ENCODE measurements at regions not wholly inside any gene's neighbourhood (a gene's known extent, or its start where the extent isn't known, plus 50 kb on each side); places are given as distances from the start of the nearest gene placed in this dataset.

GRCh38 chr4:161291222-161291621, 872.6 kb downstream of the FSTL5 start:
- intact Hi-C loops (cut with micrococcal nuclease): no loop called here
- Histone ChIP-seq H3K4me3 (ENCODE audit: control extremely low read depth in 1 of 5, extremely low read depth in 1 of 5, insufficient read depth in 1 of 5, low read depth in 2 of 5, low read length in 4 of 5) (no peak overlapping the region), H3K36me3 (replicated peaks in 1 of 2; ENCODE audit: control extremely low read depth in 1 of 2, control insufficient read depth in 1 of 2, extremely low read depth in 1 of 2, insufficient read depth in 2 of 2, low read length in 1 of 2) (no peaks in the 10 kb centered on the region), H3K9me3 (ENCODE audit: control extremely low read depth in 1 of 3, control insufficient read depth in 2 of 3, insufficient read depth in 1 of 3, low read length in 2 of 3) (peaks cover 2 to 15% (median 4%) of the 10 kb centered on the region in 3 donors), H3K4me2 (replicated peaks; ENCODE audit: low read depth, low read length, poor library complexity, severe bottlenecking) (no peak overlapping the region), H2AFZ (ENCODE audit: insufficient read depth, low read depth, low read length, poor library complexity, severe bottlenecking) (no peak overlapping the region), H3K27ac (ENCODE audit: low read length in 2 of 2) (no peak overlapping the region), H3K79me2 (ENCODE audit: control insufficient read depth, insufficient read depth, low read length) (no peaks in the 10 kb centered on the region), H3K9ac (ENCODE audit: low read length) (no peak overlapping the region), H3K4me1 (ENCODE audit: control insufficient read depth in 2 of 2, insufficient read depth in 2 of 2, low read length in 2 of 2) (no peaks in the 10 kb centered on the region), H3K27me3 (replicated peaks in 1 of 4; ENCODE audit: control extremely low read depth in 1 of 4, control insufficient read depth in 3 of 4, insufficient read depth in 4 of 4, low read length in 3 of 4) (no peaks in the 10 kb centered on the region), H4K20me1 (ENCODE audit: control insufficient read depth, insufficient read depth, low read length, poor library complexity, severe bottlenecking) (no peaks in the 10 kb centered on the region)
- H3K27ac Mint-ChIP-seq: no peak overlapping the region
- DNase-seq (peak; percentile 6), ATAC-seq (ENCODE audit: low read depth) (no peak)
- no peak overlapping the region for H3K4me3 Mint-ChIP-seq
- H3K27me3 Mint-ChIP-seq: no peaks in the 10 kb centered on the region
- ChIA-PET CTCF (no interaction called here), POLR2A (no interaction called here)
- WGBS (ENCODE audit: insufficient coverage): 79% methylated on average over 2 of the region's 5 CpGs
- H3K9me3 Mint-ChIP-seq (ENCODE audit: insufficient read depth): peaks cover 16% of the 10 kb centered on the region
- no peaks in the 10 kb centered on the region for H3K4me1 Mint-ChIP-seq
- TF ChIP-seq EZH2 (IDR thresholded peaks at IDR 0.05; ENCODE audit: borderline replicate concordance, insufficient read depth, low read depth, low read length, poor library complexity, severe bottlenecking) (no peak), CTCF (IDR thresholded peaks at IDR 0.05) (no peak)

- Histone ChIP-seq H3K36me3 (replicated peaks in 1 of 2; ENCODE audit: control extremely low read depth in 1 of 2, control insufficient read depth in 1 of 2, extremely low read depth in 1 of 2, insufficient read depth in 2 of 2, low read length in 1 of 2) (no peaks in the 10 kb centered on the region), H3K9me3 (ENCODE audit: control extremely low read depth in 1 of 3, control insufficient read depth in 2 of 3, insufficient read depth in 1 of 3, low read length in 2 of 3) (peaks cover 2 to 15% (median 4%) of the 10 kb centered on the region in 3 donors), H3K4me3 (ENCODE audit: control extremely low read depth in 1 of 5, extremely low read depth in 1 of 5, insufficient read depth in 1 of 5, low read depth in 2 of 5, low read length in 4 of 5) (no peak overlapping the region), H3K79me2 (ENCODE audit: control insufficient read depth, insufficient read depth, low read length) (no peaks in the 10 kb centered on the region), H4K20me1 (ENCODE audit: control insufficient read depth, insufficient read depth, low read length, poor library complexity, severe bottlenecking) (no peaks in the 10 kb centered on the region), H3K4me2 (replicated peaks; ENCODE audit: low read depth, low read length, poor library complexity, severe bottlenecking) (no peak overlapping the region), H3K4me1 (ENCODE audit: control insufficient read depth in 2 of 2, insufficient read depth in 2 of 2, low read length in 2 of 2) (no peaks in the 10 kb centered on the region), H3K27me3 (replicated peaks in 1 of 4; ENCODE audit: control extremely low read depth in 1 of 4, control insufficient read depth in 3 of 4, insufficient read depth in 4 of 4, low read length in 3 of 4) (no peaks in the 10 kb centered on the region), H3K27ac (ENCODE audit: low read length in 2 of 2) (no peak overlapping the region), H2AFZ (ENCODE audit: insufficient read depth, low read depth, low read length, poor library complexity, severe bottlenecking) (no peak overlapping the region), H3K9ac (ENCODE audit: low read length) (no peak overlapping the region)
- Mint-ChIP-seq H3K27me3 (no peaks in the 10 kb centered on the region), H3K9me3 (ENCODE audit: insufficient read depth) (peaks cover 14% of the 10 kb centered on the region), H3K4me3 (no peak overlapping the region), H3K4me1 (no peaks in the 10 kb centered on the region), H3K27ac (no peak overlapping the region)
- ChIA-PET POLR2A (no interaction called here), CTCF (no interaction called here)
- no peak for ATAC-seq (ENCODE audit: low read depth)
- WGBS (ENCODE audit: insufficient coverage): 60% methylated on average over 1 of the region's 6 CpGs
- no peak for DNase-seq
- intact Hi-C loops (cut with micrococcal nuclease): no loop called here
- TF ChIP-seq CTCF (IDR thresholded peaks at IDR 0.05): no peak
- TF ChIP-seq EZH2 (IDR thresholded peaks at IDR 0.05; ENCODE audit: borderline replicate concordance, insufficient read depth, low read depth, low read length, poor library complexity, severe bottlenecking): no peak
These were observed 876.0 kb downstream of the FSTL5 start for GRCh38 chr4:161287678-161288352.

Data from B cell (primary cell).